K562 (cell line): ENCODE measurements at regions not wholly inside any gene's neighbourhood (a gene's known extent, or its start where the extent isn't known, plus 50 kb on each side); places are given as distances from the start of the nearest gene placed in this dataset.

ENCODE experiments used
- ATAC-seq: fragments of 200-7000 bp; cut with Tn5 transposase; 3 replicates; pipeline ENCODE4 v1.9.1; 2020; ENCODE audit warnings: moderate library complexity
- BruUV-seq: library from RNA; stranded (reverse); fragments of 400-500 nt; replicated peaks from 2 replicates; lab custom pipeline; 2021; lab: Mats Ljungman, UMichigan
- CTCF ChIA-PET: fragments of 300-600 bp; formaldehyde crosslinking; extraction: SDS; loops from one replicate; lab custom pipeline; 2021; ENCODE audit warnings: low intra/inter-chr PET ratio; lab: Yijun Ruan, JAX
- POLR2A ChIA-PET: fragments of 300-600, 350-650 bp; sonication (Branson Sonifier 250); formaldehyde crosslinking; extraction: SDS; loops from one replicate; lab custom pipeline; 2021; ENCODE audit warnings: antibody characterized with exemption, inconsistent platforms; lab: Yijun Ruan, JAX
- DNase-seq, 4 experiments: peaks; one replicate each; pipeline versions ENCODE4 v3.0.0 to v3.0.0-alpha.2; 2011 to 2018; ENCODE audit warnings: low spot score in 3 of 4, mixed read lengths in 3 of 4; ENCODE audit errors: extremely low read depth in 1 of 4
- FAIRE-seq: peaks from 2 replicates; lab custom pipeline; 2011; peaks lifted over from hg19 to GRCh38; lab: Jason Lieb, UNC
- H2AFZ ChIP-seq: 2 replicates; pipeline ENCODE4 v1.6.0; 2011; ENCODE audit warnings: low read depth, low read length, control low read depth, inconsistent platforms
- H3K27ac ChIP-seq: fragments of 200-600 bp; 3 replicates; pipeline ENCODE4 v1.8.0; 2011; ENCODE audit warnings: low read depth, mild to moderate bottlenecking, control low read depth, inconsistent platforms, low read length, moderate library complexity, mixed read lengths; ENCODE audit errors: extremely low read depth
- H3K27me3 ChIP-seq, 2 experiments: fragments of 300-600 bp in 1 of 2; 2 replicates in 1 of 2; 3 replicates in 1 of 2; pipeline versions ENCODE4 v1.6.0 to v1.8.0; 2011; ENCODE audit warnings: inconsistent platforms in 2 of 2, low read length in 2 of 2, mild to moderate bottlenecking in 1 of 2, mixed read lengths in 1 of 2, moderate library complexity in 1 of 2; ENCODE audit not compliant: control insufficient read depth in 2 of 2, insufficient read depth in 2 of 2
- H3K36me3 ChIP-seq: fragments of 300-600 bp; 3 replicates; pipeline ENCODE4 v1.8.0; 2011; ENCODE audit warnings: mild to moderate bottlenecking, low read length, inconsistent platforms; ENCODE audit not compliant: control insufficient read depth, insufficient read depth
- H3K4me1 ChIP-seq, 2 experiments: fragments of 200-600 bp in 1 of 2; replicated peaks in 1 of 2; 2 replicates in 1 of 2; 3 replicates in 1 of 2; pipeline versions ENCODE4 v1.5.1 to v1.8.0; 2011; ENCODE audit warnings: inconsistent platforms in 2 of 2, low read length in 2 of 2, mild to moderate bottlenecking in 1 of 2, mixed read lengths in 1 of 2, moderate library complexity in 1 of 2; ENCODE audit not compliant: control insufficient read depth in 2 of 2, insufficient read depth in 2 of 2
- H3K4me2 ChIP-seq: 2 replicates; pipeline ENCODE4 v1.6.1; 2011; ENCODE audit warnings: low read length, control low read depth, inconsistent platforms, mixed read lengths; ENCODE audit not compliant: insufficient read depth
- H3K4me3 ChIP-seq: fragments of 200-600 bp; sonication (generic), shearing (Covaris generic); 2 replicates; pipeline ENCODE4 v1.5.1; 2016; ENCODE audit warnings: control low read depth, inconsistent platforms
- H3K79me2 ChIP-seq: fragments of 200-600 bp; 3 replicates; pipeline ENCODE4 v1.8.0; 2011; ENCODE audit warnings: low read length, inconsistent platforms; ENCODE audit not compliant: control insufficient read depth, insufficient read depth
- H3K9ac ChIP-seq, 2 experiments: 2 replicates each; pipeline versions ENCODE4 v1.6.0 to v1.6.1; 2011; ENCODE audit warnings: low read depth in 2 of 2, low read length in 2 of 2, control low read depth in 1 of 2, inconsistent platforms in 1 of 2, mild to moderate bottlenecking in 1 of 2, mixed read lengths in 1 of 2; ENCODE audit not compliant: insufficient read depth in 1 of 2
- H3K9me1 ChIP-seq: one replicate; pipeline ENCODE4 v1.6.0; 2011; ENCODE audit warnings: inconsistent platforms, mild to moderate bottlenecking, low read length, moderate library complexity; ENCODE audit not compliant: control insufficient read depth, insufficient read depth
- H3K9me3 ChIP-seq: replicated peaks from 2 replicates; pipeline ENCODE4 v1.5.1; 2011; ENCODE audit warnings: low read depth, low read length, inconsistent platforms; ENCODE audit not compliant: control insufficient read depth, insufficient read depth
- H4K20me1 ChIP-seq: replicated peaks from 2 replicates; pipeline ENCODE4 v1.6.1; 2011; ENCODE audit warnings: low read length, inconsistent platforms, mixed read lengths; ENCODE audit not compliant: control insufficient read depth, insufficient read depth
- GABPA ChIP-seq: fragments of 200-800 bp; sonication (Bioruptor generic); conservative IDR thresholded peaks from 2 replicates; pipeline ENCODE4 v1.6.1; 2016; ENCODE audit warnings: low read depth, missing genetic modification characterization, missing compliant biosample characterization
- HDAC2 ChIP-seq: fragments of 450-650 bp; IDR thresholded peaks from 2 replicates; pipeline ENCODE4 v1.6.1; 2016; ENCODE audit warnings: mild to moderate bottlenecking
- NFYB ChIP-seq: IDR thresholded peaks from 2 replicates; pipeline ENCODE4 v1.6.1; 2011; ENCODE audit warnings: mild to moderate bottlenecking, moderate library complexity; ENCODE audit not compliant: insufficient read length; ENCODE audit errors: extremely low read depth
- RBM25 ChIP-seq: fragments of 200-400 bp; formaldehyde crosslinking; IDR thresholded peaks from 2 replicates; pipeline ENCODE4 v1.6.1; 2018; ENCODE audit warnings: low read length, low read depth, moderate library complexity; ENCODE audit not compliant: severe bottlenecking
- SAFB2 ChIP-seq: fragments of 200-400 bp; formaldehyde crosslinking; IDR thresholded peaks from 2 replicates; pipeline ENCODE4 v1.6.1; 2018; ENCODE audit warnings: borderline replicate concordance, low read length, low read depth, moderate library complexity; ENCODE audit not compliant: severe bottlenecking
- SMAD3 ChIP-seq: fragments of 450-650 bp; formaldehyde crosslinking; conservative IDR thresholded peaks from 2 replicates; pipeline ENCODE4 v1.4.0; 2020; ENCODE audit warnings: mild to moderate bottlenecking
- SMARCA5 ChIP-seq: fragments of 450-650 bp; IDR thresholded peaks from 2 replicates; pipeline ENCODE4 v1.6.1; 2016
- TAF7 ChIP-seq: fragments of 450-650 bp; IDR thresholded peaks from 2 replicates; pipeline ENCODE4 v1.6.1; 2016; ENCODE audit warnings: missing genetic modification characterization, missing compliant biosample characterization
- U2AF2 ChIP-seq: fragments of 200-400 bp; formaldehyde crosslinking; optimal IDR thresholded peaks from 2 replicates; pipeline ENCODE3; 2017; ENCODE audit warnings: low read depth, mild to moderate bottlenecking, low read length
- ZNF277 ChIP-seq: fragments of 250-450 bp; sonication (Bioruptor Pico); IDR thresholded peaks from 2 replicates; pipeline ENCODE4 v1.8.0; 2022; ENCODE audit warnings: inconsistent platforms, mild to moderate bottlenecking, moderate library complexity, borderline replicate concordance
- ZNF316 ChIP-seq: fragments of 450-650 bp; IDR thresholded peaks from 2 replicates; pipeline ENCODE4 v1.6.1; 2016
- ZNF436 ChIP-seq: fragments of 250-450, 450-650 bp; sonication (Bioruptor Pico); formaldehyde crosslinking; IDR thresholded peaks from 2 replicates; pipeline ENCODE4 v1.7.0; 2020; ENCODE audit warnings: mild to moderate bottlenecking
- ZNF589 ChIP-seq: fragments of 200-800 bp; sonication (Bioruptor generic); IDR thresholded peaks from 2 replicates; pipeline ENCODE4 v1.6.1; 2016; ENCODE audit warnings: low read depth, missing genetic modification characterization, missing compliant biosample characterization
- WGBS: fragments of 100-300 bp; shearing (Covaris generic); methylation state at CpG from one replicate; pipeline ENCODE4 v1.1.6; 2016; ENCODE audit warnings: low coverage, mixed read lengths; ENCODE audit not compliant: insufficient coverage; ENCODE audit errors: missing lambda C conversion rate; 5-methylcytosine and 5-hydroxymethylcytosine counted together
- in situ Hi-C: fragments of 300-500 bp; cut with MboI; formaldehyde crosslinking; loops from 4 replicates; pipeline ENCODE4 v1.15.0; 2018; ENCODE audit warnings: inconsistent platforms, mixed read lengths
- intact Hi-C: fragments of 100-400 bp; cut with micrococcal nuclease; formaldehyde crosslinking; loops from 2 replicates; pipeline ENCODE4 v1.14.2; 2022

GRCh38 chr2:104384961-104385360 is 469.0 kb upstream of the POU3F3 start:
- ATAC-seq: no peak

GRCh38 chr2:104385743-104386142 is 468.2 kb upstream of the POU3F3 start:
- Histone ChIP-seq H3K4me1 (no peaks in the 10 kb centered on the region), H3K27me3 (no peaks in the 10 kb centered on the region), H3K4me3 (no peak overlapping the region), H2AFZ (no peak overlapping the region), H3K4me2 (no peak overlapping the region), H4K20me1 (no peaks in the 10 kb centered on the region; the same call in 1 of the 2 replicates), H3K79me2 (no peaks in the 10 kb centered on the region), H3K36me3 (no peaks in the 10 kb centered on the region), H3K9me1 (no peaks in the 10 kb centered on the region), H3K9me3 (no peaks in the 10 kb centered on the region), H3K9ac (no peak overlapping the region), H3K27ac (no peak overlapping the region)
- no peak for FAIRE-seq
- no peak for TF ChIP-seq GABPA (tag)
- TF ChIP-seq RBM25: no peak
- TF ChIP-seq HDAC2: no peak
- TF ChIP-seq ZNF316: no peak
- TF ChIP-seq SAFB2: no peak
- TF ChIP-seq TAF7: no peak
- TF ChIP-seq SMAD3 (CRISPR knock-in tag): no peak
- no peak for TF ChIP-seq ZNF589 (CRISPR knock-in tag)
- TF ChIP-seq NFYB: no peak
- TF ChIP-seq U2AF2: no peak
- DNase-seq: no peak
- in situ Hi-C loops: no loop called here
- no TSS peak for BruUV-seq
- intact Hi-C loops: no loop called here
- no peak for ATAC-seq
- ChIA-PET CTCF (no interaction called here), POLR2A (no interaction called here)
- WGBS: 1% methylated on average over 4 of the region's 4 CpGs

More at GRCh38 chr2:104384961-104385360, 469.0 kb upstream of the POU3F3 start:
- TF ChIP-seq ZNF277 (CRISPR knock-in tag) (no peak), ZNF436 (CRISPR knock-in tag) (no peak), SMARCA5 (no peak)
- POLR2A ChIA-PET: no interaction called here
- Histone ChIP-seq H3K9ac (no peak overlapping the region), H3K27me3 (no peaks in the 10 kb centered on the region), H3K9me3 (no peaks in the 10 kb centered on the region), H3K36me3 (no peaks in the 10 kb centered on the region), H3K79me2 (no peaks in the 10 kb centered on the region), H3K4me3 (no peak overlapping the region), H3K4me2 (no peak overlapping the region), H4K20me1 (no peaks in the 10 kb centered on the region; the same call in 1 of the 2 replicates), H2AFZ (no peak overlapping the region), H3K4me1 (no peaks in the 10 kb centered on the region), H3K9me1 (no peaks in the 10 kb centered on the region), H3K27ac (no peak overlapping the region)
- intact Hi-C loops: no loop called here
- FAIRE-seq (no peak), DNase-seq (no peak)
- CTCF ChIA-PET: no interaction called here
- no TSS peak for BruUV-seq
- WGBS: 0% methylated on average over 5 of the region's 5 CpGs
- in situ Hi-C loops: no loop called here
